ENCODE measurements at regions not wholly inside any gene's neighbourhood (a gene's known extent, or its start where the extent isn't known, plus 50 kb on each side); places are given as distances from the start of the nearest gene placed in this dataset.

- H3K4me2 ChIP-seq (replicated peaks; ENCODE audit: extremely low read depth, low read length, poor library complexity, severe bottlenecking), result no peak overlapping the region
- no peaks in the 10 kb centered on the region for H3K4me1 ChIP-seq (ENCODE audit: control insufficient read depth in 1 of 2, insufficient read depth in 2 of 2, low read length in 2 of 2)
- no peak overlapping the region for H2AFZ ChIP-seq (ENCODE audit: insufficient read depth, low read depth, low read length, poor library complexity, severe bottlenecking)
- intact Hi-C loops (cut with micrococcal nuclease), result no loop called here
- Mint-ChIP-seq H3K27me3 (ENCODE audit: low read depth in 3 of 3) (no peaks in the 10 kb centered on the region), H3K4me3 (no peak overlapping the region), H3K36me3 (no peaks in the 10 kb centered on the region), H3K4me1 (no peaks in the 10 kb centered on the region), H3K27ac (no peak overlapping the region), H3K9me3 (peaks cover 0 to 2% (median 0%) of the 10 kb centered on the region in 7 donors)
- no peak for DNase-seq
- H4K20me1 ChIP-seq (ENCODE audit: insufficient read depth, low read length), result no peaks in the 10 kb centered on the region
- TF ChIP-seq CTCF (IDR thresholded peaks at IDR 0.05), result no peak
- H3K27me3 ChIP-seq (ENCODE audit: control insufficient read depth in 2 of 2, insufficient read depth in 2 of 2, low read length in 2 of 2), result no peaks in the 10 kb centered on the region
- H3K9ac ChIP-seq (ENCODE audit: insufficient read depth, low read length, poor library complexity, severe bottlenecking), result no peak overlapping the region
- no peak overlapping the region for H3K4me3 ChIP-seq (replicated peaks in 1 of 3; ENCODE audit: low read depth in 2 of 3, low read length in 3 of 3)
- no peaks in the 10 kb centered on the region for H3K9me3 ChIP-seq (replicated peaks in 1 of 2; ENCODE audit: control insufficient read depth in 1 of 2, insufficient read depth in 1 of 2, low read length in 2 of 2)
- no peaks in the 10 kb centered on the region for H3K79me2 ChIP-seq (ENCODE audit: insufficient read depth, low read length)
- no peak overlapping the region for H3K27ac ChIP-seq (ENCODE audit: low read depth in 1 of 2, low read length in 2 of 2)
- WGBS (ENCODE audit: insufficient coverage), result no CpG with 5 or more reads among the region's 4 CpGs
- H3K36me3 ChIP-seq (replicated peaks in 1 of 2; ENCODE audit: control insufficient read depth in 1 of 2, insufficient read depth in 2 of 2, low read length in 2 of 2), result no peaks in the 10 kb centered on the region
Observed at GRCh38 chrX:99703473-99703872, 706.6 kb downstream of the PCDH19 start.

- no peaks in the 10 kb centered on the region for H3K4me1 ChIP-seq (ENCODE audit: control insufficient read depth in 1 of 2, insufficient read depth in 2 of 2, low read length in 2 of 2)
- H3K36me3 Mint-ChIP-seq, result no peaks in the 10 kb centered on the region
- no CpG with 5 or more reads among the region's 2 CpGs for whole genome bisulfite sequencing (ENCODE audit: insufficient coverage)
- H3K27me3 ChIP-seq (ENCODE audit: control insufficient read depth in 2 of 2, insufficient read depth in 2 of 2, low read length in 2 of 2), result no peaks in the 10 kb centered on the region
- H3K4me2 ChIP-seq (replicated peaks; ENCODE audit: extremely low read depth, low read length, poor library complexity, severe bottlenecking), result no peak overlapping the region
- intact Hi-C loops (cut with micrococcal nuclease), result no loop called here
- H3K9me3 ChIP-seq (replicated peaks in 1 of 2; ENCODE audit: control insufficient read depth in 1 of 2, insufficient read depth in 1 of 2, low read length in 2 of 2), result no peaks in the 10 kb centered on the region
- no peaks in the 10 kb centered on the region for H3K27me3 Mint-ChIP-seq (ENCODE audit: low read depth in 3 of 3)
- no peaks in the 10 kb centered on the region for H3K79me2 ChIP-seq (ENCODE audit: insufficient read depth, low read length)
- H3K9ac ChIP-seq (ENCODE audit: insufficient read depth, low read length, poor library complexity, severe bottlenecking), result no peak overlapping the region
- no peak overlapping the region for H3K4me3 Mint-ChIP-seq
- no peaks in the 10 kb centered on the region for H3K9me3 Mint-ChIP-seq
- H3K27ac Mint-ChIP-seq, result no peak overlapping the region
- no peak overlapping the region for H2AFZ ChIP-seq (ENCODE audit: insufficient read depth, low read depth, low read length, poor library complexity, severe bottlenecking)
- H4K20me1 ChIP-seq (ENCODE audit: insufficient read depth, low read length), result no peaks in the 10 kb centered on the region
- H3K4me3 ChIP-seq (replicated peaks in 1 of 3; ENCODE audit: low read depth in 2 of 3, low read length in 3 of 3), result no peak overlapping the region
- no peak for DNase-seq
- no peak overlapping the region for H3K27ac ChIP-seq (ENCODE audit: low read depth in 1 of 2, low read length in 2 of 2)
- TF ChIP-seq CTCF (IDR thresholded peaks at IDR 0.05), result no peak
- H3K4me1 Mint-ChIP-seq, result no peaks in the 10 kb centered on the region
- no peaks in the 10 kb centered on the region for H3K36me3 ChIP-seq (replicated peaks in 1 of 2; ENCODE audit: control insufficient read depth in 1 of 2, insufficient read depth in 2 of 2, low read length in 2 of 2)
Observed at GRCh38 chrX:99698451-99698850, 711.6 kb downstream of the PCDH19 start.
